ENCODE measurements at regions not wholly inside any gene's neighbourhood (a gene's known extent, or its start where the extent isn't known, plus 50 kb on each side); places are given as distances from the start of the nearest gene placed in this dataset.

- H3K27ac ChIP-seq: no peak overlapping the region
- H3K4me1 ChIP-seq (ENCODE audit: control insufficient read depth in 1 of 2, low read depth in 2 of 2): no peaks in the 10 kb centered on the region
- H3K4me3 ChIP-seq: no peak overlapping the region
- ATAC-seq (ENCODE audit: insufficient number of reproducible peaks, low FRiP score, low read depth): no peak
- H3K27me3 ChIP-seq (replicated peaks; ENCODE audit: insufficient read depth): no peaks in the 10 kb centered on the region
- H3K36me3 ChIP-seq: no peaks in the 10 kb centered on the region
- peaks cover 29% of the 10 kb centered on the region for H3K9me3 ChIP-seq
- TF ChIP-seq CTCF (IDR thresholded peaks at IDR 0.05): no peak
- DNase-seq (ENCODE audit: low spot score): no peak
Observed at GRCh38 chr12:34604631-34605509, 582.6 kb downstream of the ALG10 start.

GRCh38 chr12:34605510-34605887 lies 583.2 kb downstream of the ALG10 start:
- no peaks in the 10 kb centered on the region for H3K36me3 ChIP-seq
- no peak overlapping the region for H3K27ac ChIP-seq
- H3K9me3 ChIP-seq: peaks cover 25% of the 10 kb centered on the region
- no peak for TF ChIP-seq CTCF (IDR thresholded peaks at IDR 0.05)
- DNase-seq (ENCODE audit: low spot score): no peak
- no peak overlapping the region for H3K4me3 ChIP-seq
- no peaks in the 10 kb centered on the region for H3K4me1 ChIP-seq (ENCODE audit: control insufficient read depth in 1 of 2, low read depth in 2 of 2)
- H3K27me3 ChIP-seq (replicated peaks; ENCODE audit: insufficient read depth): no peaks in the 10 kb centered on the region
- ATAC-seq (ENCODE audit: insufficient number of reproducible peaks, low FRiP score, low read depth): no peak

- H3K4me1 ChIP-seq (ENCODE audit: control insufficient read depth in 1 of 2, low read depth in 2 of 2): no peaks in the 10 kb centered on the region
- no peaks in the 10 kb centered on the region for H3K36me3 ChIP-seq
- peaks cover 25% of the 10 kb centered on the region for H3K9me3 ChIP-seq
- H3K27me3 ChIP-seq (replicated peaks; ENCODE audit: insufficient read depth): no peaks in the 10 kb centered on the region
- DNase-seq (ENCODE audit: low spot score) (no peak), ATAC-seq (ENCODE audit: insufficient number of reproducible peaks, low FRiP score, low read depth) (no peak)
- H3K27ac ChIP-seq: no peak overlapping the region
- no peak overlapping the region for H3K4me3 ChIP-seq
- no peak for TF ChIP-seq CTCF (IDR thresholded peaks at IDR 0.05)
Observed at GRCh38 chr12:34605955-34606748, 583.9 kb downstream of the ALG10 start.

- no peaks in the 10 kb centered on the region for H3K36me3 ChIP-seq
- no peaks in the 10 kb centered on the region for H3K27me3 ChIP-seq (replicated peaks; ENCODE audit: insufficient read depth)
- no peak for TF ChIP-seq CTCF (IDR thresholded peaks at IDR 0.05)
- no peak overlapping the region for H3K27ac ChIP-seq
- no peaks in the 10 kb centered on the region for H3K4me1 ChIP-seq (ENCODE audit: control insufficient read depth in 1 of 2, low read depth in 2 of 2)
- H3K9me3 ChIP-seq: peaks cover 25% of the 10 kb centered on the region
- ATAC-seq (ENCODE audit: insufficient number of reproducible peaks, low FRiP score, low read depth): no peak
- no peak for DNase-seq (ENCODE audit: low spot score)
- H3K4me3 ChIP-seq: no peak overlapping the region
Observed at GRCh38 chr12:34606749-34607519, 584.6 kb downstream of the ALG10 start.

All from thoracic aorta (tissue), 2 donors.